A673 (cell line): ENCODE measurements at regions not wholly inside any gene's neighbourhood (a gene's known extent, or its start where the extent isn't known, plus 50 kb on each side); places are given as distances from the start of the nearest gene placed in this dataset.

Experiments
- EZH2 ChIP-seq: fragments of 200-600 bp; sonication (generic); IDR thresholded peaks from 2 replicates; pipeline ENCODE4 v1.6.1; 2017; ENCODE audit warnings: borderline replicate concordance, low read depth, mild to moderate bottlenecking, mixed read lengths, antibody characterized with exemption, low read length; ENCODE audit not compliant: poor library complexity, severe bottlenecking
- TF ChIP-seq, protein P1 (sequence below): fragments of 300-800, 200-600 bp; sonication (generic); conservative IDR thresholded peaks from 2 replicates; pipeline ENCODE4 v1.5.1; 2017; ENCODE audit warnings: low read depth, mild to moderate bottlenecking, antibody characterized with exemption, low read length, moderate library complexity, mixed read lengths

DNA sequence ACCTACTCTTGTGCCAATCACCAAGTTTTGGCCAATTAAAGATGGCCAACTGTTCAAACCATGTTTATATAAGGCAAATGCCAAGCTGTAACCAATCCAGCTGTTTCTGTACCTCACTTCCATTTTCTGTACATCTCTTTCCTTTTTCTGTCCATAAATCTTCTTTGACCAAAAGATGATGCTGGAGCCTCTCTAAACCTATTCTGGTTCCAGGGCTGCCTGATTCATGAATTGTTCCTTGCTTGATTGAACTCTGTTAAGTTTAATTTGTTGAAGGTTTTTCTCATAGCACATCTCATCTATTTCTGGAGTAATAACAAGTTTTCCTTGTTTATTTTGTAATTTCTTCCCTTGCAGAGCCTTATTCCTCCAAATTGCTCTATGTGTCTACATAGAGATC, 115.3 kb upstream of the SMAD3 start:
- TF ChIP-seq EZH2: no peak
- TF ChIP-seq, protein P1, sequence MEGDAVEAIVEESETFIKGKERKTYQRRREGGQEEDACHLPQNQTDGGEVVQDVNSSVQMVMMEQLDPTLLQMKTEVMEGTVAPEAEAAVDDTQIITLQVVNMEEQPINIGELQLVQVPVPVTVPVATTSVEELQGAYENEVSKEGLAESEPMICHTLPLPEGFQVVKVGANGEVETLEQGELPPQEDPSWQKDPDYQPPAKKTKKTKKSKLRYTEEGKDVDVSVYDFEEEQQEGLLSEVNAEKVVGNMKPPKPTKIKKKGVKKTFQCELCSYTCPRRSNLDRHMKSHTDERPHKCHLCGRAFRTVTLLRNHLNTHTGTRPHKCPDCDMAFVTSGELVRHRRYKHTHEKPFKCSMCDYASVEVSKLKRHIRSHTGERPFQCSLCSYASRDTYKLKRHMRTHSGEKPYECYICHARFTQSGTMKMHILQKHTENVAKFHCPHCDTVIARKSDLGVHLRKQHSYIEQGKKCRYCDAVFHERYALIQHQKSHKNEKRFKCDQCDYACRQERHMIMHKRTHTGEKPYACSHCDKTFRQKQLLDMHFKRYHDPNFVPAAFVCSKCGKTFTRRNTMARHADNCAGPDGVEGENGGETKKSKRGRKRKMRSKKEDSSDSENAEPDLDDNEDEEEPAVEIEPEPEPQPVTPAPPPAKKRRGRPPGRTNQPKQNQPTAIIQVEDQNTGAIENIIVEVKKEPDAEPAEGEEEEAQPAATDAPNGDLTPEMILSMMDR: no peak
